ENCODE measurements at regions not wholly inside any gene's neighbourhood (a gene's known extent, or its start where the extent isn't known, plus 50 kb on each side); places are given as distances from the start of the nearest gene placed in this dataset.

- TF ChIP-seq, protein P1, sequence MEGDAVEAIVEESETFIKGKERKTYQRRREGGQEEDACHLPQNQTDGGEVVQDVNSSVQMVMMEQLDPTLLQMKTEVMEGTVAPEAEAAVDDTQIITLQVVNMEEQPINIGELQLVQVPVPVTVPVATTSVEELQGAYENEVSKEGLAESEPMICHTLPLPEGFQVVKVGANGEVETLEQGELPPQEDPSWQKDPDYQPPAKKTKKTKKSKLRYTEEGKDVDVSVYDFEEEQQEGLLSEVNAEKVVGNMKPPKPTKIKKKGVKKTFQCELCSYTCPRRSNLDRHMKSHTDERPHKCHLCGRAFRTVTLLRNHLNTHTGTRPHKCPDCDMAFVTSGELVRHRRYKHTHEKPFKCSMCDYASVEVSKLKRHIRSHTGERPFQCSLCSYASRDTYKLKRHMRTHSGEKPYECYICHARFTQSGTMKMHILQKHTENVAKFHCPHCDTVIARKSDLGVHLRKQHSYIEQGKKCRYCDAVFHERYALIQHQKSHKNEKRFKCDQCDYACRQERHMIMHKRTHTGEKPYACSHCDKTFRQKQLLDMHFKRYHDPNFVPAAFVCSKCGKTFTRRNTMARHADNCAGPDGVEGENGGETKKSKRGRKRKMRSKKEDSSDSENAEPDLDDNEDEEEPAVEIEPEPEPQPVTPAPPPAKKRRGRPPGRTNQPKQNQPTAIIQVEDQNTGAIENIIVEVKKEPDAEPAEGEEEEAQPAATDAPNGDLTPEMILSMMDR (IDR thresholded peaks at IDR 0.05): no peak
- TF ChIP-seq POLR2A (IDR thresholded peaks at IDR 0.05) (no peak), EP300 (IDR thresholded peaks at IDR 0.05) (no peak)
Observed at GRCh38 chr3:181056136-181056732, 66.7 kb upstream of the DNAJC19 start.

All from upper lobe of left lung (tissue), 4 donors.